ENCODE measurements at regions not wholly inside any gene's neighbourhood (a gene's known extent, or its start where the extent isn't known, plus 50 kb on each side); places are given as distances from the start of the nearest gene placed in this dataset.

DNA sequence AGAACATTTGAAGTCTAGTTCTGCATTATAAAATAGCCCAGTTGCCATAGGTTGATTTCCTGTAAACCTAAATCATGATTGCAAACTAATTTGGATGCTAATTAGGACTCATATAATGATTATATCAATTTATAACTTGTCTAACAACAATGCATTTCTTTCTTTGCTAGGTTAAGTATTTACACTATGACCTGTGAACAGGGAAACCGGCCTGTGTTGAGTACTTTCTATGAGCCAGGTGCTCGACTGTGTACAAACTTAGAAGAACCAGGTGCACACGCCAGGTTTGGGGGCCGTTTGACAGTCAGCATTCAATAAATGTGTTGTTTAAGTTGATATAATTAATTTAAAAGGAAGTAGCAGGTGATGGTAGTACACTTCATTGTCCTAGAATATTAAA is 203.1 kb downstream of the TM9SF2 start:
- peak overlapping the region; percentile 60 for H4K91ac ChIP-seq (replicated peaks; ENCODE audit: insufficient read length, low read length)
- no peaks in the 10 kb centered on the region for H4K20me1 ChIP-seq (replicated peaks in 1 of 2; ENCODE audit: control insufficient read depth in 1 of 2, insufficient read depth in 2 of 2, low read length in 2 of 2)
- no peaks in the 10 kb centered on the region for H3K9me3 ChIP-seq (ENCODE audit: insufficient read depth in 2 of 2, low read depth in 1 of 2, low read length in 1 of 2)
- no peak overlapping the region for H2BK15ac ChIP-seq (ENCODE audit: low read length)
- H2BK120ac ChIP-seq (replicated peaks; ENCODE audit: low read depth, low read length): peak overlapping the region; percentile 44
- CTCF ChIA-PET (ENCODE audit: partially characterized antibody): no interaction called here
- H3K79me2 ChIP-seq (ENCODE audit: control insufficient read depth in 1 of 2, insufficient read depth in 2 of 2, low read length in 2 of 2): no peaks in the 10 kb centered on the region
- no peak overlapping the region for H3K4ac ChIP-seq (replicated peaks; ENCODE audit: insufficient read length, low read depth, low read length)
- H2BK5ac ChIP-seq (ENCODE audit: low read depth, low read length): peak overlapping the region; percentile 80; the same call in 1 of the 2 replicates
- no peak overlapping the region for H3K14ac ChIP-seq (ENCODE audit: insufficient read length)
- 38% methylated on average over 4 of the region's 4 CpGs; no CpG with 5 or more reads in 1 of the 2 experiments for WGBS, 2 experiments (ENCODE audit: extremely low coverage in 1 of 2, insufficient coverage in 1 of 2, insufficient read length in 1 of 2, insufficient replicate concordance in 2 of 2, low coverage in 1 of 2, low lambda C conversion rate in 2 of 2, missing lambda C conversion rate in 1 of 2)
- peaks cover 6 to 40% (median 14%) of the 10 kb centered on the region in 4 experiments for H3K4me1 ChIP-seq (replicated peaks in 1 of 4; ENCODE audit: control insufficient read depth in 3 of 4, insufficient read depth in 4 of 4, low read length in 3 of 4)
- no peak overlapping the region for H3K9ac ChIP-seq (replicated peaks in 1 of 4; ENCODE audit: extremely low read depth in 1 of 4, low read depth in 3 of 4, low read length in 3 of 4)
- H3K36me3 ChIP-seq (ENCODE audit: control insufficient read depth in 2 of 4, insufficient read depth in 4 of 4, low read length in 3 of 4): no peaks in the 10 kb centered on the region
- H3K27ac ChIP-seq (ENCODE audit: low read depth, low read length): peak overlapping the region; percentile 42; the same call in 1 of the 2 replicates
- H2BK20ac ChIP-seq (ENCODE audit: low read length): no peak overlapping the region
- no peak overlapping the region for H2AK5ac ChIP-seq (ENCODE audit: low read depth, low read length)
- no peaks in the 10 kb centered on the region for H3K23me2 ChIP-seq (ENCODE audit: low read depth, low read length)
- no peak overlapping the region for H2AFZ ChIP-seq (ENCODE audit: low read length)
- H4K8ac ChIP-seq (ENCODE audit: extremely low read depth, insufficient read depth, low read length): no peak overlapping the region
- H3K27me3 ChIP-seq (replicated peaks in 1 of 4; ENCODE audit: control insufficient read depth in 3 of 4, extremely low read depth in 1 of 4, insufficient read depth in 3 of 4, low read length in 3 of 4): no peaks in the 10 kb centered on the region
- H4K5ac ChIP-seq (ENCODE audit: insufficient read length, low read depth, low read length): peak overlapping the region; percentile 76
- peak overlapping the region; percentile 31; the same call in 1 of the 2 replicates for H2BK12ac ChIP-seq (ENCODE audit: low read depth, low read length)
- DNase-seq (ENCODE audit: low read depth in 1 of 2, low spot score in 2 of 2) (no peak), FAIRE-seq (peak; percentile 36)
- POLR2A ChIA-PET (ENCODE audit: partially characterized antibody): interaction anchor here (1.7 to 13.3 kb wide), 5 partner anchors 14 to 46 kb away, joined by 6 to 229 read pairs (median 14); no protein-coding TSS in a partner anchor
- H3K18ac ChIP-seq (ENCODE audit: extremely low read depth, low read length): peak overlapping the region; percentile 35
- peak overlapping the region in 1 of 2 experiments; percentile 64; a peak in 2 of 4 replicates for H3K4me2 ChIP-seq (ENCODE audit: insufficient read depth in 1 of 2, low read depth in 2 of 2, low read length in 2 of 2)
- H3K79me1 ChIP-seq (ENCODE audit: low read depth, low read length): no peaks in the 10 kb centered on the region
- no peak overlapping the region for H3K23ac ChIP-seq (ENCODE audit: insufficient read length)
- peak overlapping the region; percentile 52 for H3K56ac ChIP-seq (replicated peaks; ENCODE audit: insufficient read length, low read depth, low read length)
- peak overlapping the region in 1 of 4 experiments; percentile 17; a peak in 1 of 8 replicates for H3K4me3 ChIP-seq (ENCODE audit: extremely low read depth in 1 of 4, insufficient read depth in 2 of 4, low read depth in 3 of 4, low read length in 4 of 4)
- TF ChIP-seq HDAC6 (IDR thresholded peaks at IDR 0.05; ENCODE audit: low read depth, low read length) (no peak), KDM1A (IDR thresholded peaks at IDR 0.05; ENCODE audit: borderline replicate concordance, low read length) (no peak), RXRA (IDR thresholded peaks at IDR 0.05; ENCODE audit: insufficient read depth, low read depth, low read length) (no peak), CREB1 (IDR thresholded peaks at IDR 0.05) (no peak), NRF1 (IDR thresholded peaks at IDR 0.05; ENCODE audit: low read depth, low read length) (no peak), SP1 (IDR thresholded peaks at IDR 0.05; ENCODE audit: low read depth, low read length) (no peak), TAF1 (IDR thresholded peaks at IDR 0.05; ENCODE audit: low read depth, low read length) (no peak), RBBP5 (IDR thresholded peaks at IDR 0.05; ENCODE audit: borderline replicate concordance, low read depth, low read length) (no peak), ATF3 (IDR thresholded peaks at IDR 0.05; ENCODE audit: insufficient read depth, low read depth, low read length) (no peak), KDM5A (IDR thresholded peaks at IDR 0.05; ENCODE audit: low read length) (no peak), TBP (IDR thresholded peaks at IDR 0.05; ENCODE audit: low read depth, low read length) (no peak), CBX8 (IDR thresholded peaks at IDR 0.05; ENCODE audit: borderline replicate concordance, low read depth, low read length) (no peak), RFX5 (IDR thresholded peaks at IDR 0.05; ENCODE audit: borderline replicate concordance, low read depth, low read length) (no peak)
- TF ChIP-seq, protein P1, sequence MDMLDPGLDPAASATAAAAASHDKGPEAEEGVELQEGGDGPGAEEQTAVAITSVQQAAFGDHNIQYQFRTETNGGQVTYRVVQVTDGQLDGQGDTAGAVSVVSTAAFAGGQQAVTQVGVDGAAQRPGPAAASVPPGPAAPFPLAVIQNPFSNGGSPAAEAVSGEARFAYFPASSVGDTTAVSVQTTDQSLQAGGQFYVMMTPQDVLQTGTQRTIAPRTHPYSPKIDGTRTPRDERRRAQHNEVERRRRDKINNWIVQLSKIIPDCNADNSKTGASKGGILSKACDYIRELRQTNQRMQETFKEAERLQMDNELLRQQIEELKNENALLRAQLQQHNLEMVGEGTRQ (IDR thresholded peaks at IDR 0.05; ENCODE audit: low read length): no peak

Measured in H1 (cell line).